PC-3 (cell line): ENCODE measurements at regions not wholly inside any gene's neighbourhood (a gene's known extent, or its start where the extent isn't known, plus 50 kb on each side); places are given as distances from the start of the nearest gene placed in this dataset.

ENCODE experiments used
- EZH2 ChIP-seq: fragments of 300-600 bp; sonication (generic); IDR thresholded peaks from one replicate; pipeline ENCODE4 v1.6.1; 2017; ENCODE audit warnings: antibody characterized with exemption, mild to moderate bottlenecking, low read length; ENCODE audit not compliant: unreplicated experiment
- TF ChIP-seq, protein P1 (sequence below): fragments of 300-600 bp; sonication (generic); conservative IDR thresholded peaks from 2 replicates; pipeline ENCODE4 v1.5.1; 2017; ENCODE audit warnings: antibody characterized with exemption, low read depth, mild to moderate bottlenecking, low read length

- TF ChIP-seq, protein P1, sequence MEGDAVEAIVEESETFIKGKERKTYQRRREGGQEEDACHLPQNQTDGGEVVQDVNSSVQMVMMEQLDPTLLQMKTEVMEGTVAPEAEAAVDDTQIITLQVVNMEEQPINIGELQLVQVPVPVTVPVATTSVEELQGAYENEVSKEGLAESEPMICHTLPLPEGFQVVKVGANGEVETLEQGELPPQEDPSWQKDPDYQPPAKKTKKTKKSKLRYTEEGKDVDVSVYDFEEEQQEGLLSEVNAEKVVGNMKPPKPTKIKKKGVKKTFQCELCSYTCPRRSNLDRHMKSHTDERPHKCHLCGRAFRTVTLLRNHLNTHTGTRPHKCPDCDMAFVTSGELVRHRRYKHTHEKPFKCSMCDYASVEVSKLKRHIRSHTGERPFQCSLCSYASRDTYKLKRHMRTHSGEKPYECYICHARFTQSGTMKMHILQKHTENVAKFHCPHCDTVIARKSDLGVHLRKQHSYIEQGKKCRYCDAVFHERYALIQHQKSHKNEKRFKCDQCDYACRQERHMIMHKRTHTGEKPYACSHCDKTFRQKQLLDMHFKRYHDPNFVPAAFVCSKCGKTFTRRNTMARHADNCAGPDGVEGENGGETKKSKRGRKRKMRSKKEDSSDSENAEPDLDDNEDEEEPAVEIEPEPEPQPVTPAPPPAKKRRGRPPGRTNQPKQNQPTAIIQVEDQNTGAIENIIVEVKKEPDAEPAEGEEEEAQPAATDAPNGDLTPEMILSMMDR: no peak
- TF ChIP-seq EZH2: no peak
These were observed 116.6 kb upstream of the FOXD3 start for GRCh38 chr1:63205776-63206175.
